SU-DHL-6 (cell line): ENCODE measurements at regions not wholly inside any gene's neighbourhood (a gene's known extent, or its start where the extent isn't known, plus 50 kb on each side); places are given as distances from the start of the nearest gene placed in this dataset.

Experiments
- H2AFZ ChIP-seq: fragments of 200-600 bp; sonication (generic); 2 replicates; pipeline ENCODE4 v1.6.1; 2014; ENCODE audit warnings: low read depth, mild to moderate bottlenecking, moderate library complexity, mixed read lengths, antibody characterized with exemption, low read length; ENCODE audit not compliant: severe bottlenecking
- H3F3A ChIP-seq: fragments of 200-600 bp; shearing (Covaris generic); 2 replicates; pipeline ENCODE4 v1.6.0; 2016; ENCODE audit warnings: antibody characterized with exemption, mild to moderate bottlenecking; ENCODE audit not compliant: insufficient read depth
- H3K27ac ChIP-seq: fragments of 200-600 bp; sonication (generic); 2 replicates; pipeline ENCODE4 v1.5.1; 2016; ENCODE audit warnings: low read depth, mild to moderate bottlenecking, low read length, moderate library complexity, mixed read lengths
- H3K27me3 ChIP-seq: fragments of 200-600 bp; sonication (generic), shearing (Covaris generic); 2 replicates; pipeline ENCODE4 v1.6.0; 2014; ENCODE audit warnings: mild to moderate bottlenecking, low read length
- H3K36me3 ChIP-seq: fragments of 200-600 bp; sonication (generic); 2 replicates; pipeline ENCODE4 v1.6.1; 2014; ENCODE audit warnings: mild to moderate bottlenecking, low read length, mixed read lengths
- H3K4me2 ChIP-seq: fragments of 300-600, 200-600 bp; shearing (Covaris generic), sonication (generic); 2 replicates; pipeline ENCODE4 v1.6.0; 2014; ENCODE audit warnings: low read length, low read depth, mild to moderate bottlenecking; ENCODE audit not compliant: poor library complexity, severe bottlenecking
- H3K4me3 ChIP-seq: fragments of 200-600 bp; sonication (generic); 2 replicates; pipeline ENCODE4 v1.5.1; 2014; ENCODE audit warnings: antibody characterized with exemption, low read length, mild to moderate bottlenecking, mixed read lengths; ENCODE audit not compliant: insufficient read depth, poor library complexity, severe bottlenecking
- H3K79me2 ChIP-seq: fragments of 200-600 bp; sonication (generic); 2 replicates; pipeline ENCODE4 v1.6.1; 2014; ENCODE audit warnings: mild to moderate bottlenecking, low read length, moderate library complexity; ENCODE audit not compliant: insufficient read depth
- H3K9ac ChIP-seq: fragments of 200-600 bp; sonication (generic); 2 replicates; pipeline ENCODE4 v1.7.0; 2014; ENCODE audit warnings: mild to moderate bottlenecking, low read length
- H3K9me2 ChIP-seq: fragments of 200-600 bp; sonication (generic); replicated peaks from 2 replicates; pipeline ENCODE4 v1.6.1; 2014; ENCODE audit warnings: low read length; ENCODE audit not compliant: insufficient read depth
- H3K9me3 ChIP-seq: fragments of 200-600 bp; sonication (generic); 2 replicates; pipeline ENCODE4 v1.6.1; 2014; ENCODE audit warnings: low read length, mixed read lengths; ENCODE audit not compliant: insufficient read depth
- H4K20me1 ChIP-seq: fragments of 200-600 bp; sonication (generic); 2 replicates; pipeline ENCODE4 v1.6.1; 2014; ENCODE audit warnings: low read depth, mild to moderate bottlenecking, antibody characterized with exemption, low read length, moderate library complexity, mixed read lengths
- CTCF ChIP-seq: fragments of 200-600 bp; sonication (generic); IDR thresholded peaks from one replicate; pipeline ENCODE4 v1.5.1; 2017; ENCODE audit warnings: antibody characterized with exemption, mild to moderate bottlenecking, low read length, moderate library complexity; ENCODE audit not compliant: insufficient read depth, poor library complexity, severe bottlenecking
- EZH2phosphoT487 ChIP-seq: fragments of 200-600 bp; sonication (generic), shearing (Covaris generic); conservative IDR thresholded peaks from 2 replicates; pipeline ENCODE4 v1.6.1; 2018; ENCODE audit warnings: mild to moderate bottlenecking, antibody characterized with exemption, low read length, moderate library complexity, mixed read lengths

GRCh38 chr3:59161048-59161447 lies 111.2 kb upstream of the CFAP20DC start:
- Histone ChIP-seq H3K27me3 (no peaks in the 10 kb centered on the region), H3K36me3 (no peaks in the 10 kb centered on the region), H3K4me2 (no peak overlapping the region), H3F3A (no peaks in the 10 kb centered on the region), H3K4me3 (no peak overlapping the region), H3K9me2 (no peaks in the 10 kb centered on the region), H3K79me2 (no peaks in the 10 kb centered on the region), H4K20me1 (no peaks in the 10 kb centered on the region), H3K9me3 (no peaks in the 10 kb centered on the region), H2AFZ (no peak overlapping the region), H3K27ac (no peak overlapping the region), H3K9ac (no peak overlapping the region)
- TF ChIP-seq CTCF (no peak), EZH2phosphoT487 (no peak)

DNA sequence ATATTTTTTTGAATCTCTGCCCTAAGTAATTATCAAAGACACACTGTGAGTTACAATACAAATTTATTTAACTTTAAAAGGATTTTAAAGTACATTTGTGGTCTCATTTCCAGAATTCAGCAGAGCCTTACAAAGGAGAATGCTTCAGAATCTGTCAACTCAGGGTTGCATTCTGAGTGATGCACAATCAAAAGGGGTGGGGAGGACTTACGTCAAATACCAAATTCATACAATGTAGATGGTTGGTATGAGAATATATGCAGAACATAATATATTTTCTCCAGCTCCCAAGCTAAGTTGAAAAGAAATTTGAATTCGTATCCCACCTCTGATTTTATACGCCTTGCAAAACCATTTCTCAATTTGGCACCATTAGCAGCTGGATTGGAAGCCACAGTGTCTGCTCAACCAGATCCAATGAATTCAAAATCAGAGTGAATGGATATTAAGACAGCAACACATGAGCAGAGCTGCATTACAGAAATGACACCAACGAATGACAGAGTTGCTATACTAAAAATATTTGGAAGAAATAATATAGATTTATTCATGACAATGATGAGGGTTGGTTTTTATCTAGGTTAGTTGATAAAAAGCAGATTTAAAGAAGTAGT lies 110.4 kb upstream of the CFAP20DC start:
- Histone ChIP-seq H3K79me2 (no peaks in the 10 kb centered on the region), H3K27ac (no peak overlapping the region), H3K9ac (no peak overlapping the region), H2AFZ (no peak overlapping the region), H3K9me2 (no peaks in the 10 kb centered on the region), H3K36me3 (no peaks in the 10 kb centered on the region), H3F3A (no peaks in the 10 kb centered on the region), H3K9me3 (no peaks in the 10 kb centered on the region), H4K20me1 (no peaks in the 10 kb centered on the region), H3K4me3 (no peak overlapping the region), H3K27me3 (no peaks in the 10 kb centered on the region), H3K4me2 (no peak overlapping the region)
- TF ChIP-seq CTCF (no peak), EZH2phosphoT487 (no peak)

DNA sequence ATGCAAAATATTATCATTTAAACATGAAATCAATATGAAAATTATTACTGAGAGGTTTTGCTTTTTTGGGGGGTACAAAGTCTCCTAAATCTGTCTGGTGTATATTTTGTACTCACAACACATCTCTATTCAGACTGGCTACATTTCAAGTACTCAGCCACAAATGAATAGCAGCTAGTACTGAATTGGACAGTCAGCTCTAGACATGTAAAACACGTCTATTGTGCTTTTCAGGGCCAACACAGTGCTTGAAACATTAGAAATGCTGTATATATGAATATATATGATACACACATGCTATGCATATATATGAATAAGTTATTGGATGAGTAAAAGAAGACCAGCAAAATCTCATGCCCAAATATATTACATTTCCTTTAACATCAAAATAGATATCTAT lies 103.8 kb upstream of the CFAP20DC start:
- TF ChIP-seq CTCF (no peak), EZH2phosphoT487 (no peak)

More for the DNA sequence above, 103.8 kb upstream of the CFAP20DC start:
- Histone ChIP-seq H3K4me2 (no peak overlapping the region), H3K36me3 (no peaks in the 10 kb centered on the region), H3F3A (no peaks in the 10 kb centered on the region), H4K20me1 (no peaks in the 10 kb centered on the region), H3K9me3 (no peaks in the 10 kb centered on the region), H3K9me2 (no peaks in the 10 kb centered on the region), H2AFZ (no peak overlapping the region), H3K79me2 (no peaks in the 10 kb centered on the region), H3K9ac (no peak overlapping the region), H3K27ac (no peak overlapping the region), H3K4me3 (no peak overlapping the region), H3K27me3 (no peaks in the 10 kb centered on the region)
